K562 (cell line): ENCODE measurements at regions not wholly inside any gene's neighbourhood (a gene's known extent, or its start where the extent isn't known, plus 50 kb on each side); places are given as distances from the start of the nearest gene placed in this dataset.

ENCODE experiments used
- ATAC-seq: fragments of 200-7000 bp; cut with Tn5 transposase; 3 replicates; pipeline ENCODE4 v1.9.1; 2020; ENCODE audit warnings: moderate library complexity
- BruUV-seq: library from RNA; stranded (reverse); fragments of 400-500 nt; replicated peaks from 2 replicates; lab custom pipeline; 2021; lab: Mats Ljungman, UMichigan
- CTCF ChIA-PET: fragments of 300-600 bp; formaldehyde crosslinking; extraction: SDS; loops from one replicate; lab custom pipeline; 2021; ENCODE audit warnings: low intra/inter-chr PET ratio; lab: Yijun Ruan, JAX
- POLR2A ChIA-PET: fragments of 300-600, 350-650 bp; sonication (Branson Sonifier 250); formaldehyde crosslinking; extraction: SDS; loops from one replicate; lab custom pipeline; 2021; ENCODE audit warnings: antibody characterized with exemption, inconsistent platforms; lab: Yijun Ruan, JAX
- DNase-seq, 4 experiments: peaks; one replicate each; pipeline versions ENCODE4 v3.0.0 to v3.0.0-alpha.2; 2011 to 2018; ENCODE audit warnings: low spot score in 3 of 4, mixed read lengths in 3 of 4; ENCODE audit errors: extremely low read depth in 1 of 4
- FAIRE-seq: peaks from 2 replicates; lab custom pipeline; 2011; peaks lifted over from hg19 to GRCh38; lab: Jason Lieb, UNC
- H2AFZ ChIP-seq: 2 replicates; pipeline ENCODE4 v1.6.0; 2011; ENCODE audit warnings: low read depth, low read length, control low read depth, inconsistent platforms
- H3K27ac ChIP-seq: fragments of 200-600 bp; 3 replicates; pipeline ENCODE4 v1.8.0; 2011; ENCODE audit warnings: low read depth, mild to moderate bottlenecking, control low read depth, inconsistent platforms, low read length, moderate library complexity, mixed read lengths; ENCODE audit errors: extremely low read depth
- H3K27me3 ChIP-seq, 2 experiments: fragments of 300-600 bp in 1 of 2; 2 replicates in 1 of 2; 3 replicates in 1 of 2; pipeline versions ENCODE4 v1.6.0 to v1.8.0; 2011; ENCODE audit warnings: inconsistent platforms in 2 of 2, low read length in 2 of 2, mild to moderate bottlenecking in 1 of 2, mixed read lengths in 1 of 2, moderate library complexity in 1 of 2; ENCODE audit not compliant: control insufficient read depth in 2 of 2, insufficient read depth in 2 of 2
- H3K36me3 ChIP-seq: fragments of 300-600 bp; 3 replicates; pipeline ENCODE4 v1.8.0; 2011; ENCODE audit warnings: mild to moderate bottlenecking, low read length, inconsistent platforms; ENCODE audit not compliant: control insufficient read depth, insufficient read depth
- H3K4me1 ChIP-seq, 2 experiments: fragments of 200-600 bp in 1 of 2; replicated peaks in 1 of 2; 2 replicates in 1 of 2; 3 replicates in 1 of 2; pipeline versions ENCODE4 v1.5.1 to v1.8.0; 2011; ENCODE audit warnings: inconsistent platforms in 2 of 2, low read length in 2 of 2, mild to moderate bottlenecking in 1 of 2, mixed read lengths in 1 of 2, moderate library complexity in 1 of 2; ENCODE audit not compliant: control insufficient read depth in 2 of 2, insufficient read depth in 2 of 2
- H3K4me2 ChIP-seq: 2 replicates; pipeline ENCODE4 v1.6.1; 2011; ENCODE audit warnings: low read length, control low read depth, inconsistent platforms, mixed read lengths; ENCODE audit not compliant: insufficient read depth
- H3K4me3 ChIP-seq: fragments of 200-600 bp; sonication (generic), shearing (Covaris generic); 2 replicates; pipeline ENCODE4 v1.5.1; 2016; ENCODE audit warnings: control low read depth, inconsistent platforms
- H3K79me2 ChIP-seq: fragments of 200-600 bp; 3 replicates; pipeline ENCODE4 v1.8.0; 2011; ENCODE audit warnings: low read length, inconsistent platforms; ENCODE audit not compliant: control insufficient read depth, insufficient read depth
- H3K9ac ChIP-seq, 2 experiments: 2 replicates each; pipeline versions ENCODE4 v1.6.0 to v1.6.1; 2011; ENCODE audit warnings: low read depth in 2 of 2, low read length in 2 of 2, control low read depth in 1 of 2, inconsistent platforms in 1 of 2, mild to moderate bottlenecking in 1 of 2, mixed read lengths in 1 of 2; ENCODE audit not compliant: insufficient read depth in 1 of 2
- H3K9me1 ChIP-seq: one replicate; pipeline ENCODE4 v1.6.0; 2011; ENCODE audit warnings: inconsistent platforms, mild to moderate bottlenecking, low read length, moderate library complexity; ENCODE audit not compliant: control insufficient read depth, insufficient read depth
- H3K9me3 ChIP-seq: replicated peaks from 2 replicates; pipeline ENCODE4 v1.5.1; 2011; ENCODE audit warnings: low read depth, low read length, inconsistent platforms; ENCODE audit not compliant: control insufficient read depth, insufficient read depth
- H4K20me1 ChIP-seq: replicated peaks from 2 replicates; pipeline ENCODE4 v1.6.1; 2011; ENCODE audit warnings: low read length, inconsistent platforms, mixed read lengths; ENCODE audit not compliant: control insufficient read depth, insufficient read depth
- CXXC5 ChIP-seq: fragments of 250-450 bp; sonication (Bioruptor Pico); IDR thresholded peaks from 2 replicates; pipeline ENCODE4 v1.8.0; 2022; ENCODE audit warnings: inconsistent platforms, mild to moderate bottlenecking, moderate library complexity
- JUND ChIP-seq, 2 experiments: IDR thresholded peaks; 2 replicates in 1 of 2; 3 replicates in 1 of 2; pipeline ENCODE4 v1.6.1; 2011; ENCODE audit warnings: borderline replicate concordance in 2 of 2, low read depth in 2 of 2, low read length in 2 of 2, improper control_type of control experiment in 1 of 2, missing biosample characterization in 1 of 2, missing genetic modification characterization in 1 of 2, missing genetic modification reagents in 1 of 2
- NRF1 ChIP-seq, 2 experiments: fragments of 450-650 bp; IDR thresholded peaks in 1 of 2; conservative IDR thresholded peaks in 1 of 2; 2 replicates each; pipeline ENCODE4 v1.6.1; 2014; ENCODE audit warnings: mild to moderate bottlenecking in 2 of 2
- POLR3G ChIP-seq: IDR thresholded peaks from 2 replicates; pipeline ENCODE4 v1.6.1; 2011; ENCODE audit not compliant: insufficient read length, insufficient replicate concordance; ENCODE audit errors: extremely low read depth
- TFAM ChIP-seq: fragments of 250-450 bp; sonication (Bioruptor Pico); conservative IDR thresholded peaks from 2 replicates; pipeline ENCODE4 v1.5.0; 2021; ENCODE audit warnings: mild to moderate bottlenecking, moderate library complexity
- ZNF175 ChIP-seq: fragments of 200-800 bp; sonication (Bioruptor generic); IDR thresholded peaks from 2 replicates; pipeline ENCODE4 v1.6.1; 2016; ENCODE audit warnings: low read depth, mild to moderate bottlenecking, missing genetic modification characterization, missing compliant biosample characterization
- WGBS: fragments of 100-300 bp; shearing (Covaris generic); methylation state at CpG from one replicate; pipeline ENCODE4 v1.1.6; 2016; ENCODE audit warnings: low coverage, mixed read lengths; ENCODE audit not compliant: insufficient coverage; ENCODE audit errors: missing lambda C conversion rate; 5-methylcytosine and 5-hydroxymethylcytosine counted together
- in situ Hi-C: fragments of 300-500 bp; cut with MboI; formaldehyde crosslinking; loops from 4 replicates; pipeline ENCODE4 v1.15.0; 2018; ENCODE audit warnings: inconsistent platforms, mixed read lengths
- intact Hi-C: fragments of 100-400 bp; cut with micrococcal nuclease; formaldehyde crosslinking; loops from 2 replicates; pipeline ENCODE4 v1.14.2; 2022
- TF ChIP-seq, protein P1 (sequence below): fragments of 450-650 bp; IDR thresholded peaks from 2 replicates; pipeline ENCODE4 v1.6.1; 2017; ENCODE audit warnings: antibody characterized with exemption, mild to moderate bottlenecking
- TF ChIP-seq, protein P2 (sequence below), 2 experiments: fragments of 450-650 bp; conservative IDR thresholded peaks; 2 replicates each; pipeline ENCODE4 v1.6.1; 2017; ENCODE audit warnings: mild to moderate bottlenecking in 2 of 2, moderate library complexity in 2 of 2

DNA sequence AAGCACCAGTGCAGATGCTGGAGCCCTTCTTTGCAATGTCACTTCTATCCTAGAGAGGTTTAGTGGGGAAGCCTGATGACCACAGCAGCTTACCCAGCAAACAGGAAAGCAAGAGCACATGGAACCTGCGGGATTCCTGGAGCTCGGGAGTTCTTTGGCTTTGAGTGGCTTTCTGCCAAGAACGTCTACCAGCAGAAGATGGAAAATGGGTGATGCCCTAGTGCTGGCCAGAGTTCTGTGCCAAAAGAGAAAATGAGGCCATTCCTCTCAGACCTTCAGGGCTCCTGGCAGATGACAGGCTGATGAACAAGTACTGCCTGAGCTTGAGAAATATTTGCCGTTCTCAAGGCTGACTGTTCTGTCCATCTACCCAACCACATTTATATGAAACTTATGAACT, 332.1 kb upstream of the CCL2 start:
- H3K9me1 ChIP-seq: no peaks in the 10 kb centered on the region
- POLR2A ChIA-PET: interaction anchor here (1.1 kb wide), 1 partner anchor 119 kb away, joined by 3 read pairs; no protein-coding TSS in a partner anchor
- H3K27ac ChIP-seq: no peak overlapping the region
- no peak overlapping the region for H2AFZ ChIP-seq
- H3K79me2 ChIP-seq: no peaks in the 10 kb centered on the region
- CTCF ChIA-PET: no interaction called here
- DNase-seq (no peak), ATAC-seq (no peak), FAIRE-seq (no peak)
- BruUV-seq: no TSS peak
- no peaks in the 10 kb centered on the region for H3K27me3 ChIP-seq
- WGBS: 48% methylated on average over 4 of the region's 4 CpGs
- intact Hi-C loops (no loop called here), in situ Hi-C loops (no loop called here)
- H3K36me3 ChIP-seq: no peaks in the 10 kb centered on the region
- peak overlapping the region; percentile 78 for H3K4me2 ChIP-seq
- no peak overlapping the region for H3K4me3 ChIP-seq
- H3K9ac ChIP-seq: no peak overlapping the region
- TF ChIP-seq JUND (IDR thresholded peaks at IDR 0.05; ENCODE audit: borderline replicate concordance, low read depth, low read length) (no peak), JUND (tag; IDR thresholded peaks at IDR 0.05; ENCODE audit: borderline replicate concordance, low read depth, low read length) (0 out of 3 replicates have a peak, but pooled peaks have one; percentile 4), POLR3G (no peak)
- H4K20me1 ChIP-seq: no peaks in the 10 kb centered on the region
- no peaks in the 10 kb centered on the region for H3K9me3 ChIP-seq
- peaks cover 3 to 56% of the 10 kb centered on the region in 2 experiments; a peak in 3 of 5 replicates for H3K4me1 ChIP-seq

DNA sequence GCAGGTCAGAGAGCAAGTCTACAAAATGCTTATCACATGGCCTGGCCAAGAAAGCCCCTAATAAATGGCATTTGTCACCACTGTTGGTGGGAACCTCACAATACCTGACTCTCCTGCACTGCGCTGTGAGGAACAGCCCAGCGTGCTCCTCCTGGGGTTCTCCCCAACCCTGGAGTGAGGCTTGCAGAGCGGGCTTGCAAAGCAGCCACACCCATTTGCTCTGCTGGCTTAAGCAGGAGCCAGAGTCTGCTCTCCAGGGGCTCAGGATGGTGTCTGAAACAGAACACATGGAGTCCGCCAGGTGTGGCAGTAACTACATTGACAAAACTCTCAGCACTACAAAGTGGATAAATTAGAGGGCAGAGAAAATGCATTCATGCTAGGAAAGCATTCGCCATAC, 331.0 kb upstream of the CCL2 start:
- intact Hi-C loops: no loop called here
- TF ChIP-seq ZNF175 (CRISPR knock-in tag) (no peak), CXXC5 (0 out of 2 replicates have a peak, but pooled peaks have one; percentile 30), TFAM (CRISPR knock-in tag) (no peak), NRF1 (conservative IDR thresholded peaks at IDR 0.05 in 1 of 2, IDR thresholded peaks at IDR 0.05 in 1 of 2) (0 out of 4 replicates have a peak, but pooled peaks of 1 of the 2 experiments have one; percentile 20)
- TF ChIP-seq, protein P1, sequence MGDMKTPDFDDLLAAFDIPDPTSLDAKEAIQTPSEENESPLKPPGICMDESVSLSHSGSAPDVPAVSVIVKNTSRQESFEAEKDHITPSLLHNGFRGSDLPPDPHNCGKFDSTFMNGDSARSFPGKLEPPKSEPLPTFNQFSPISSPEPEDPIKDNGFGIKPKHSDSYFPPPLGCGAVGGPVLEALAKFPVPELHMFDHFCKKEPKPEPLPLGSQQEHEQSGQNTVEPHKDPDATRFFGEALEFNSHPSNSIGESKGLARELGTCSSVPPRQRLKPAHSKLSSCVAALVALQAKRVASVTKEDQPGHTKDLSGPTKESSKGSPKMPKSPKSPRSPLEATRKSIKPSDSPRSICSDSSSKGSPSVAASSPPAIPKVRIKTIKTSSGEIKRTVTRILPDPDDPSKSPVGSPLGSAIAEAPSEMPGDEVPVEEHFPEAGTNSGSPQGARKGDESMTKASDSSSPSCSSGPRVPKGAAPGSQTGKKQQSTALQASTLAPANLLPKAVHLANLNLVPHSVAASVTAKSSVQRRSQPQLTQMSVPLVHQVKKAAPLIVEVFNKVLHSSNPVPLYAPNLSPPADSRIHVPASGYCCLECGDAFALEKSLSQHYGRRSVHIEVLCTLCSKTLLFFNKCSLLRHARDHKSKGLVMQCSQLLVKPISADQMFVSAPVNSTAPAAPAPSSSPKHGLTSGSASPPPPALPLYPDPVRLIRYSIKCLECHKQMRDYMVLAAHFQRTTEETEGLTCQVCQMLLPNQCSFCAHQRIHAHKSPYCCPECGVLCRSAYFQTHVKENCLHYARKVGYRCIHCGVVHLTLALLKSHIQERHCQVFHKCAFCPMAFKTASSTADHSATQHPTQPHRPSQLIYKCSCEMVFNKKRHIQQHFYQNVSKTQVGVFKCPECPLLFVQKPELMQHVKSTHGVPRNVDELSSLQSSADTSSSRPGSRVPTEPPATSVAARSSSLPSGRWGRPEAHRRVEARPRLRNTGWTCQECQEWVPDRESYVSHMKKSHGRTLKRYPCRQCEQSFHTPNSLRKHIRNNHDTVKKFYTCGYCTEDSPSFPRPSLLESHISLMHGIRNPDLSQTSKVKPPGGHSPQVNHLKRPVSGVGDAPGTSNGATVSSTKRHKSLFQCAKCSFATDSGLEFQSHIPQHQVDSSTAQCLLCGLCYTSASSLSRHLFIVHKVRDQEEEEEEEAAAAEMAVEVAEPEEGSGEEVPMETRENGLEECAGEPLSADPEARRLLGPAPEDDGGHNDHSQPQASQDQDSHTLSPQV: peak; percentile 45; the same call in 1 of the 2 replicates
- TF ChIP-seq, protein P2, sequence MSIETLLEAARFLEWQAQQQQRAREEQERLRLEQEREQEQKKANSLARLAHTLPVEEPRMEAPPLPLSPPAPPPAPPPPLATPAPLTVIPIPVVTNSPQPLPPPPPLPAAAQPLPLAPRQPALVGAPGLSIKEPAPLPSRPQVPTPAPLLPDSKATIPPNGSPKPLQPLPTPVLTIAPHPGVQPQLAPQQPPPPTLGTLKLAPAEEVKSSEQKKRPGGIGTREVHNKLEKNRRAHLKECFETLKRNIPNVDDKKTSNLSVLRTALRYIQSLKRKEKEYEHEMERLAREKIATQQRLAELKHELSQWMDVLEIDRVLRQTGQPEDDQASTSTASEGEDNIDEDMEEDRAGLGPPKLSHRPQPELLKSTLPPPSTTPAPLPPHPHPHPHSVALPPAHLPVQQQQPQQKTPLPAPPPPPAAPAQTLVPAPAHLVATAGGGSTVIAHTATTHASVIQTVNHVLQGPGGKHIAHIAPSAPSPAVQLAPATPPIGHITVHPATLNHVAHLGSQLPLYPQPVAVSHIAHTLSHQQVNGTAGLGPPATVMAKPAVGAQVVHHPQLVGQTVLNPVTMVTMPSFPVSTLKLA (conservative IDR thresholded peaks at IDR 0.05): 0 out of 4 replicates have a peak, but pooled peaks of 1 of the 2 experiments have one; percentile 22

More for the DNA sequence above, 331.0 kb upstream of the CCL2 start:
- BruUV-seq: no TSS peak
- H3K4me3 ChIP-seq: no peak overlapping the region
- H3K9me3 ChIP-seq: no peaks in the 10 kb centered on the region
- FAIRE-seq (no peak), ATAC-seq (peak; percentile 83), DNase-seq (peak; percentile 41 to 64 (median 46))
- no peaks in the 10 kb centered on the region for H4K20me1 ChIP-seq
- ChIA-PET CTCF (no interaction called here), POLR2A (no interaction called here)
- in situ Hi-C loops: no loop called here
- H3K4me2 ChIP-seq: peak overlapping the region; percentile 78
- H3K27ac ChIP-seq: peak overlapping the region; percentile 29; the same call in 1 of the 3 replicates
- 28% methylated on average over 5 of the region's 5 CpGs for WGBS
- H3K79me2 ChIP-seq: no peaks in the 10 kb centered on the region
- peak overlapping the region in 1 of 2 experiments; percentile 61; a peak in 2 of 4 replicates for H3K9ac ChIP-seq
- no peaks in the 10 kb centered on the region for H3K27me3 ChIP-seq
- peaks cover 9 to 66% of the 10 kb centered on the region in 2 experiments; a peak in 3 of 5 replicates for H3K4me1 ChIP-seq
- no peaks in the 10 kb centered on the region for H3K9me1 ChIP-seq
- H3K36me3 ChIP-seq: no peaks in the 10 kb centered on the region
- peak overlapping the region; percentile 56 for H2AFZ ChIP-seq
